22Rv1 (cell line): ENCODE measurements at regions not wholly inside any gene's neighbourhood (a gene's known extent, or its start where the extent isn't known, plus 50 kb on each side); places are given as distances from the start of the nearest gene placed in this dataset.

Experiments used
- ZFX ChIP-seq: fragments of 450-650 bp; IDR thresholded peaks from 2 replicates; pipeline ENCODE4 v1.6.1; 2017; ENCODE audit warnings: antibody characterized with exemption, borderline replicate concordance
- TF ChIP-seq, protein P1 (sequence below): fragments of 450-650 bp; IDR thresholded peaks from 2 replicates; pipeline ENCODE4 v1.5.1; 2017; ENCODE audit warnings: mild to moderate bottlenecking

DNA sequence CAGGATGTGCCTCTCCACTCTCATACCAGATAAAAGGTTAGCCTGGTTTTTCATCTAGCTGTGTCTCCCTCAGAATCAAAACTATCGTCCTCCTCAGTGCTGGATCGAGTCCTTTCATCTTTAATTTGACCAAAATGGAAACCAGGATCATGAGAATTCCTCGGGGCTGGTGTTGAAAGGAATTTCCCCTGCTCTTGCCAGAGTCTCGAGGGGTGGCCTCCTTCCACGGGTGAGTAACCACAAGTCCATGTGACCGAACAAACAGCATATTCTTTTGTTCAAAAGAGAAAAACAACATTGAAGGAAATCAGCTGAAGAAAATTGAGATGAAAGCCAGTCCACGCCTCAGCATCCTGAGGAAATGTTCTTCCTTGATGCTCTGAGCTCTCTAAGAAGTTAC lies 165.9 kb upstream of the CDYL start:
- TF ChIP-seq, protein P1, sequence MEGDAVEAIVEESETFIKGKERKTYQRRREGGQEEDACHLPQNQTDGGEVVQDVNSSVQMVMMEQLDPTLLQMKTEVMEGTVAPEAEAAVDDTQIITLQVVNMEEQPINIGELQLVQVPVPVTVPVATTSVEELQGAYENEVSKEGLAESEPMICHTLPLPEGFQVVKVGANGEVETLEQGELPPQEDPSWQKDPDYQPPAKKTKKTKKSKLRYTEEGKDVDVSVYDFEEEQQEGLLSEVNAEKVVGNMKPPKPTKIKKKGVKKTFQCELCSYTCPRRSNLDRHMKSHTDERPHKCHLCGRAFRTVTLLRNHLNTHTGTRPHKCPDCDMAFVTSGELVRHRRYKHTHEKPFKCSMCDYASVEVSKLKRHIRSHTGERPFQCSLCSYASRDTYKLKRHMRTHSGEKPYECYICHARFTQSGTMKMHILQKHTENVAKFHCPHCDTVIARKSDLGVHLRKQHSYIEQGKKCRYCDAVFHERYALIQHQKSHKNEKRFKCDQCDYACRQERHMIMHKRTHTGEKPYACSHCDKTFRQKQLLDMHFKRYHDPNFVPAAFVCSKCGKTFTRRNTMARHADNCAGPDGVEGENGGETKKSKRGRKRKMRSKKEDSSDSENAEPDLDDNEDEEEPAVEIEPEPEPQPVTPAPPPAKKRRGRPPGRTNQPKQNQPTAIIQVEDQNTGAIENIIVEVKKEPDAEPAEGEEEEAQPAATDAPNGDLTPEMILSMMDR: no peak
- TF ChIP-seq ZFX: no peak
